ENCODE measurements at regions not wholly inside any gene's neighbourhood (a gene's known extent, or its start where the extent isn't known, plus 50 kb on each side); places are given as distances from the start of the nearest gene placed in this dataset.

- Mint-ChIP-seq H3K27ac (no peak overlapping the region), H3K9me3 (peaks cover 0 to 5% (median 3%) of the 10 kb centered on the region in 3 donors), H3K4me1 (no peaks in the 10 kb centered on the region), H3K27me3 (no peaks in the 10 kb centered on the region), H3K4me3 (no peak overlapping the region), H3K36me3 (no peaks in the 10 kb centered on the region)
Measured at GRCh38 chr15:26160343-26160742, 297.2 kb upstream of the ATP10A start.

GRCh38 chr15:26158176-26158575 is 295.0 kb upstream of the ATP10A start:
- no peak overlapping the region for H3K4me3 Mint-ChIP-seq
- H3K27ac Mint-ChIP-seq: no peak overlapping the region
- H3K36me3 Mint-ChIP-seq: no peaks in the 10 kb centered on the region
- H3K4me1 Mint-ChIP-seq: no peaks in the 10 kb centered on the region
- peaks cover 7 to 14% (median 13%) of the 10 kb centered on the region in 3 donors for H3K9me3 Mint-ChIP-seq
- no peaks in the 10 kb centered on the region for H3K27me3 Mint-ChIP-seq

GRCh38 chr15:26157081-26157480 is 294.0 kb upstream of the ATP10A start:
- Mint-ChIP-seq H3K4me3 (no peak overlapping the region), H3K9me3 (peaks cover 7 to 21% (median 14%) of the 10 kb centered on the region in 3 donors), H3K36me3 (no peaks in the 10 kb centered on the region), H3K4me1 (no peaks in the 10 kb centered on the region), H3K27ac (no peak overlapping the region), H3K27me3 (no peaks in the 10 kb centered on the region)

GRCh38 chr15:26156051-26156450 is 292.9 kb upstream of the ATP10A start:
- Mint-ChIP-seq H3K4me3 (no peak overlapping the region), H3K36me3 (no peaks in the 10 kb centered on the region), H3K9me3 (peaks cover 7 to 21% (median 14%) of the 10 kb centered on the region in 3 donors), H3K27me3 (no peaks in the 10 kb centered on the region), H3K27ac (no peak overlapping the region), H3K4me1 (no peaks in the 10 kb centered on the region)

- Mint-ChIP-seq H3K27me3 (peaks cover 5% of the 10 kb centered on the region), H3K27ac (no peak overlapping the region), H3K4me3 (no peak overlapping the region), H3K4me1 (no peaks in the 10 kb centered on the region), H3K9me3 (peaks cover 4 to 15% (median 9%) of the 10 kb centered on the region in 3 donors), H3K36me3 (no peaks in the 10 kb centered on the region)
Measured at GRCh38 chr15:26148156-26148860, 285.2 kb upstream of the ATP10A start.

- Mint-ChIP-seq H3K27me3 (peaks cover 5% of the 10 kb centered on the region), H3K9me3 (peaks cover 4 to 6% (median 5%) of the 10 kb centered on the region in 3 donors), H3K4me3 (no peak overlapping the region), H3K4me1 (no peaks in the 10 kb centered on the region), H3K27ac (no peak overlapping the region), H3K36me3 (no peaks in the 10 kb centered on the region)
Measured at GRCh38 chr15:26146202-26146601, 283.1 kb upstream of the ATP10A start.

- Mint-ChIP-seq H3K4me3 (no peak overlapping the region), H3K36me3 (no peaks in the 10 kb centered on the region), H3K27ac (no peak overlapping the region), H3K4me1 (no peaks in the 10 kb centered on the region), H3K27me3 (peaks cover 5% of the 10 kb centered on the region), H3K9me3 (peaks cover 4 to 6% (median 5%) of the 10 kb centered on the region in 3 donors)
Measured at GRCh38 chr15:26145796-26146195, 282.7 kb upstream of the ATP10A start.

- Mint-ChIP-seq H3K27me3 (peaks cover 5% of the 10 kb centered on the region), H3K27ac (no peak overlapping the region), H3K36me3 (no peaks in the 10 kb centered on the region), H3K4me1 (no peaks in the 10 kb centered on the region), H3K9me3 (peaks cover 0 to 1% (median 0%) of the 10 kb centered on the region in 3 donors), H3K4me3 (no peak overlapping the region)
Measured at GRCh38 chr15:26144836-26145235, 281.7 kb upstream of the ATP10A start.

GRCh38 chr15:26143221-26143620 is 280.1 kb upstream of the ATP10A start:
- H3K9me3 Mint-ChIP-seq: peaks cover 0 to 2% (median 0%) of the 10 kb centered on the region in 3 donors
- no peak overlapping the region for H3K27ac Mint-ChIP-seq
- H3K36me3 Mint-ChIP-seq: no peaks in the 10 kb centered on the region
- no peak overlapping the region for H3K4me3 Mint-ChIP-seq
- H3K27me3 Mint-ChIP-seq: peaks cover 5% of the 10 kb centered on the region
- H3K4me1 Mint-ChIP-seq: peaks cover 0 to 2% (median 0%) of the 10 kb centered on the region in 3 donors

GRCh38 chr15:26134812-26135211 is 271.7 kb upstream of the ATP10A start:
- Mint-ChIP-seq H3K36me3 (no peaks in the 10 kb centered on the region), H3K4me3 (peak overlapping the region in 1 of 4 donors; percentile 39), H3K27ac (peak overlapping the region in 1 of 3 donors; percentile 29), H3K9me3 (peaks cover 0 to 4% (median 0%) of the 10 kb centered on the region in 3 donors), H3K4me1 (peaks cover 0 to 2% (median 0%) of the 10 kb centered on the region in 3 donors), H3K27me3 (peaks cover 2% of the 10 kb centered on the region)

- H3K4me1 Mint-ChIP-seq: peaks cover 0 to 1% (median 0%) of the 10 kb centered on the region in 3 donors
- no peak overlapping the region for H3K27ac Mint-ChIP-seq
- no peaks in the 10 kb centered on the region for H3K36me3 Mint-ChIP-seq
- H3K27me3 Mint-ChIP-seq: peaks cover 2% of the 10 kb centered on the region
- no peak overlapping the region for H3K4me3 Mint-ChIP-seq
- peaks cover 0 to 4% (median 0%) of the 10 kb centered on the region in 3 donors for H3K9me3 Mint-ChIP-seq
Measured at GRCh38 chr15:26134152-26134551, 271.0 kb upstream of the ATP10A start.

GRCh38 chr15:26132811-26133210 is 269.7 kb upstream of the ATP10A start:
- H3K9me3 Mint-ChIP-seq: peaks cover 0 to 2% (median 0%) of the 10 kb centered on the region in 3 donors
- H3K4me1 Mint-ChIP-seq: no peaks in the 10 kb centered on the region
- H3K36me3 Mint-ChIP-seq: no peaks in the 10 kb centered on the region
- peaks cover 2% of the 10 kb centered on the region for H3K27me3 Mint-ChIP-seq
- no peak overlapping the region for H3K4me3 Mint-ChIP-seq
- H3K27ac Mint-ChIP-seq: no peak overlapping the region

- no peaks in the 10 kb centered on the region for H3K36me3 Mint-ChIP-seq
- peak overlapping the region in 1 of 3 donors; percentile 16 for H3K27ac Mint-ChIP-seq
- H3K4me1 Mint-ChIP-seq: no peaks in the 10 kb centered on the region
- peaks cover 2% of the 10 kb centered on the region for H3K27me3 Mint-ChIP-seq
- peaks cover 0 to 2% (median 0%) of the 10 kb centered on the region in 3 donors for H3K9me3 Mint-ChIP-seq
- no peak overlapping the region for H3K4me3 Mint-ChIP-seq
Measured at GRCh38 chr15:26129852-26130251, 266.7 kb upstream of the ATP10A start.

- Mint-ChIP-seq H3K9me3 (no peaks in the 10 kb centered on the region), H3K27ac (no peak overlapping the region), H3K4me3 (no peak overlapping the region), H3K36me3 (no peaks in the 10 kb centered on the region), H3K4me1 (no peaks in the 10 kb centered on the region), H3K27me3 (peaks cover 2% of the 10 kb centered on the region)
Measured at GRCh38 chr15:26128611-26129140, 265.5 kb upstream of the ATP10A start.

GRCh38 chr15:26126819-26127387 is 263.8 kb upstream of the ATP10A start:
- no peaks in the 10 kb centered on the region for H3K27me3 Mint-ChIP-seq
- H3K9me3 Mint-ChIP-seq: no peaks in the 10 kb centered on the region
- no peak overlapping the region for H3K27ac Mint-ChIP-seq
- no peaks in the 10 kb centered on the region for H3K36me3 Mint-ChIP-seq
- no peak overlapping the region for H3K4me3 Mint-ChIP-seq
- H3K4me1 Mint-ChIP-seq: no peaks in the 10 kb centered on the region

GRCh38 chr15:26126070-26126469 is 262.9 kb upstream of the ATP10A start:
- Mint-ChIP-seq H3K36me3 (no peaks in the 10 kb centered on the region), H3K27ac (no peak overlapping the region), H3K27me3 (no peaks in the 10 kb centered on the region), H3K9me3 (no peaks in the 10 kb centered on the region), H3K4me3 (no peak overlapping the region), H3K4me1 (no peaks in the 10 kb centered on the region)

Measured in IgD-negative memory B cell (primary cell).